GM13977 (cell line): ENCODE measurements at regions not wholly inside any gene's neighbourhood (a gene's known extent, or its start where the extent isn't known, plus 50 kb on each side); places are given as distances from the start of the nearest gene placed in this dataset.

Source experiments
- DNase-seq: peaks from one replicate; pipeline ENCODE4 v3.0.0; 2012; ENCODE audit warnings: low spot score
- CTCF ChIP-seq: IDR thresholded peaks from 2 replicates; pipeline ENCODE4 v1.5.1; 2012; ENCODE audit warnings: mild to moderate bottlenecking, control low read depth; ENCODE audit not compliant: insufficient read depth; ENCODE audit errors: extremely low read depth, missing control alignments
- in situ Hi-C: fragments of 300-500 bp; cut with MboI; formaldehyde crosslinking; loops from one replicate; pipeline ENCODE4 v1.12.0; 2022; ENCODE audit warnings: low sequenced_read_pairs, low pct_unique_long_range_greater_than_20kb, mixed read lengths, inconsistent platforms; ENCODE audit not compliant: unreplicated experiment

DNA sequence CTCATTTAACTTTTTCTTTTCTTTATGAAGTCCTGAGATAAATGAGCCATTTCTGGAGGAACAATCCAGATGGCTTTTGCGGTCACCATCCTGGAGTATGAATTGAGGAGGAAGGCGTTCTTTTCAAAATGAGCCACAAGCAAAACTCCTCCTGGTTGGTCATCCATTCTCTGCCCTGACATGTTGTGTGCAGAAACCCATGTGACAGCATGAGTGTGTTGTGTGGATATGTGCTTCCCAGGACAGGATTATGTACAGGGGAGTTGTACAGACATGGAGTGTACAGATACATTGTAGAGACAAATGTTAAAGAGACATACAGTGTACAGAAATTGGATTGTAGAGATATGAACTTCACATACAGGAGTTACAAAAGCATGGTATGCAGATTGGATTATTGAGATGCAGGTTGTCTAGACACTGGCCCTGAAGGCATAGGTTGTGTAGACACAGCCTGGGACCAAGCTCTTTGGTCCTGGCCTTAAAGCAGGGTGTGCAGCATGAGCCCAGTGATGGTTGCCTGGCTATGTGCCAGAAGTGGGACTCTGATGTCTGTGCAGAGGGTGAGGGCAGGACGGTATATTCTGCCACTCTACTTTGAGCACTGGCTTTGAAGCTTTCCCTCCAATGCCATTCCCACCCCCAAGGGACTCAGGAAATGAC lies 178.5 kb upstream of the ZBED5 start:
- no peak for TF ChIP-seq CTCF
- DNase-seq: no peak
- in situ Hi-C loops: no loop called here

DNA sequence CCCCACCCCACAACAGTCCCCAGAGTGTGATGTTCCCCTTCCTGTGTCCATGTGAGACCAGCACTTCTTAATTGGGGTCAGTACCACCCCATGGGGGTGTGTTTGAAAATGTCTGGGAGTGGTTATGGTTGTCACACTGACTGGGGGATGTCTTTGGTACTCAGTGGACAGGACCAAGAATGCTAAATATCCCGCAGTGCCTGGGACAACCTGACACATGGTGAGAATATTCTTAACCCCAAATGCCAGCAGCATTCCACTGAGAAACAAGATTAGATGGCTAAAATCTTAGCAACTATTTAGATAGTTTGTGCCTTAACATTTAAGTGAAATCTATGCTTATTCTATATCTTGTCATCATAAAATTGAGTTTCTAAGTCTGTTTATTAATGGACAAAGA lies 177.5 kb upstream of the ZBED5 start:
- in situ Hi-C loops: no loop called here
- TF ChIP-seq CTCF: no peak
- no peak for DNase-seq

DNA sequence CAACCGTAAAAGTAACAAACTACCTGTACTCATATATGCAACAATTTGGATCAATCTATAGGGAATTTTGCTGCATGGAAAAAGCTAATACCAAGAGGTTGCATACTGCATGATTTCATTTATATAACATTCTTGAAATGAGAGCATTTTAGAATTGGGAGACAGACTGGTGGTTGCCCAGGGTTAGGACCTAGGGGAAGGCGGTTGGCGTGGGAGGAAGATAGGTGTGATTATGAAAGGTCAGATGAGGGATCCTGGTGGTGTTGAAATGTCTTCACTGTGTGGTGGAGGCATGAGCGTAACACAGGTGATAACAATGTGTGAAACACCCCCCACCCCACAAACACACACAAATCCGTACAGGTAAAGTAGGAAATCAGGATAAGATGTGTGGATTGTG lies 176.6 kb upstream of the ZBED5 start:
- no peak for TF ChIP-seq CTCF

DNA sequence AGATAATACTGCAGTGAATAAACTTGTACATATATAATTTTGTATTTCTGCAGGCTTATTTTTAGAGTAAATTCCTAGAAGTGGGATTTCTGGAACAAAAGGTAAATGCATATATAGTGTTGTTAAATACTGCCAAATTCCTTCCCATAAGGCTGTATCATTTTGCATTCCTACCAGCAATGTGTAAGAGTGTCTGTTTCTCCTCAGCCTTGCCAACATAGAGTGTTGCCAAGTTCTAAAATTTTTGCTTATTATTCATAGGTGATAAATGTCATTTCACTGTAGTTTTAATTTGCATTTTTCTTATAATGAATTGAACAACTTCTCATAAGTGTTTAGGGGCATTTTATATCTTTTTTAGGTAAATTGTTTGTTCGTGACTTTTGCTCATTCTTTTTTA lies 174.2 kb upstream of the ZBED5 start:
- no peak for TF ChIP-seq CTCF
- in situ Hi-C loops: no loop called here
- no peak for DNase-seq

More for the DNA sequence above, 176.6 kb upstream of the ZBED5 start:
- no peak for DNase-seq
- in situ Hi-C loops: no loop called here

GRCh38 chr11:11029027-11029426 lies 171.2 kb upstream of the ZBED5 start:
- in situ Hi-C loops: loop anchor here (10.0 kb wide), 1 partner anchor 756 kb away; no protein-coding TSS in a partner anchor
- no peak for TF ChIP-seq CTCF
- DNase-seq: no peak

- in situ Hi-C loops: loop anchor here (10.0 kb wide), 1 partner anchor 757 kb away; no protein-coding TSS in a partner anchor
Measured at GRCh38 chr11:11028017-11028692, 170.3 kb upstream of the ZBED5 start.

More at GRCh38 chr11:11028017-11028692, 170.3 kb upstream of the ZBED5 start:
- DNase-seq: peak; percentile 54
- peak; percentile 88 for TF ChIP-seq CTCF
